ENCODE measurements at regions not wholly inside any gene's neighbourhood (a gene's known extent, or its start where the extent isn't known, plus 50 kb on each side); places are given as distances from the start of the nearest gene placed in this dataset.

DNA sequence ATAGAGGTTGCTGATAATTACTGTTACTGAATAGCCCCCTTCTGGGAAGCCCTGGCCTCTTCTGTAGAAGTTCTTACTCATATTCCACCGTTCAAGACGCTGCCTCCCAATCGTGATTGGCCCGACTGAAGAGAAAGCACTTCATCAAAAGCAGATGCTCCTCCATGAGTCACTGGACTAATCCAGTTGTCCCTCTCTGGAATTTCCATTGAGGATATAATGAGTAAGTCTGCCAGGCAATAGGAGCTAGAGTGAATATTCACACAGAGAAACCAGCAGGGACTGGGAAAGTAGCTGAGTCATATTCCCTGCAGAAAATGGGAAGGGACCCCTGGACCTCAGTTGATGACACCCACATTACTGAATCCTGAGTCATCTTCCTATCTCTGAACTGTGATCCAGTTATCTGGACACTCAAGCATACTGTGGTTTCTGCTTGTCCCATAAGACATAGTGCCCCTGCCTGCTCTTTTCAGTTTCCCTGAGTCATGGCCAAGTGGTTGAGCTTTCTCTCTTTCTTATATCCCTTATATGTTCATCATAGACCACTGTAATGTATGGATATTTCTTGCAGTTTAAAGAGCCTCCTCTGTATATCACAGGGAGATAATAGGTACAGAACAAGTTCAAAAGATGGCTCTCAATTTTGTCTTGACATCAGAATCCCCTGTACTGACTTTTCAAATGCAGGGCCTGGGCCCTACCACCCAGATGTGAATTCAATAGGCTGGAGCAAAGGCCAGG lies 151.2 kb upstream of the CDIN1 start (continued):
- TF ChIP-seq, protein P1, sequence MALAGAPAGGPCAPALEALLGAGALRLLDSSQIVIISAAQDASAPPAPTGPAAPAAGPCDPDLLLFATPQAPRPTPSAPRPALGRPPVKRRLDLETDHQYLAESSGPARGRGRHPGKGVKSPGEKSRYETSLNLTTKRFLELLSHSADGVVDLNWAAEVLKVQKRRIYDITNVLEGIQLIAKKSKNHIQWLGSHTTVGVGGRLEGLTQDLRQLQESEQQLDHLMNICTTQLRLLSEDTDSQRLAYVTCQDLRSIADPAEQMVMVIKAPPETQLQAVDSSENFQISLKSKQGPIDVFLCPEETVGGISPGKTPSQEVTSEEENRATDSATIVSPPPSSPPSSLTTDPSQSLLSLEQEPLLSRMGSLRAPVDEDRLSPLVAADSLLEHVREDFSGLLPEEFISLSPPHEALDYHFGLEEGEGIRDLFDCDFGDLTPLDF (CRISPR knock-in tag; IDR thresholded peaks at IDR 0.05) = no peak
- TF ChIP-seq ZNF699 (CRISPR knock-in tag; IDR thresholded peaks at IDR 0.05; ENCODE audit: insufficient replicate concordance) (no peak), SMARCB1 (IDR thresholded peaks at IDR 0.05; ENCODE audit: insufficient read length, low read depth) (peak; percentile 93), MECOM (CRISPR knock-in tag; IDR thresholded peaks at IDR 0.05) (peak; percentile 97), ZNF778 (CRISPR knock-in tag; IDR thresholded peaks at IDR 0.05) (no peak), ZBTB17 (CRISPR knock-in tag; IDR thresholded peaks at IDR 0.05) (no peak), CBFA2T3 (IDR thresholded peaks at IDR 0.05) (peak; percentile 93), PRMT5 (CRISPR knock-in tag; IDR thresholded peaks at IDR 0.05) (no peak), HDAC3 (IDR thresholded peaks at IDR 0.05; ENCODE audit: borderline replicate concordance, partially characterized antibody) (peak; percentile 76), GATAD2B (IDR thresholded peaks at IDR 0.05; ENCODE audit: borderline replicate concordance) (peak; percentile 88; the same call in 1 of the 2 replicates)
- TF ChIP-seq, protein P2, sequence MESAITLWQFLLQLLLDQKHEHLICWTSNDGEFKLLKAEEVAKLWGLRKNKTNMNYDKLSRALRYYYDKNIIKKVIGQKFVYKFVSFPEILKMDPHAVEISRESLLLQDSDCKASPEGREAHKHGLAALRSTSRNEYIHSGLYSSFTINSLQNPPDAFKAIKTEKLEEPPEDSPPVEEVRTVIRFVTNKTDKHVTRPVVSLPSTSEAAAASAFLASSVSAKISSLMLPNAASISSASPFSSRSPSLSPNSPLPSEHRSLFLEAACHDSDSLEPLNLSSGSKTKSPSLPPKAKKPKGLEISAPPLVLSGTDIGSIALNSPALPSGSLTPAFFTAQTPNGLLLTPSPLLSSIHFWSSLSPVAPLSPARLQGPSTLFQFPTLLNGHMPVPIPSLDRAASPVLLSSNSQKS (CRISPR knock-in tag; IDR thresholded peaks at IDR 0.05) = no peak
- TF ChIP-seq, protein P3, sequence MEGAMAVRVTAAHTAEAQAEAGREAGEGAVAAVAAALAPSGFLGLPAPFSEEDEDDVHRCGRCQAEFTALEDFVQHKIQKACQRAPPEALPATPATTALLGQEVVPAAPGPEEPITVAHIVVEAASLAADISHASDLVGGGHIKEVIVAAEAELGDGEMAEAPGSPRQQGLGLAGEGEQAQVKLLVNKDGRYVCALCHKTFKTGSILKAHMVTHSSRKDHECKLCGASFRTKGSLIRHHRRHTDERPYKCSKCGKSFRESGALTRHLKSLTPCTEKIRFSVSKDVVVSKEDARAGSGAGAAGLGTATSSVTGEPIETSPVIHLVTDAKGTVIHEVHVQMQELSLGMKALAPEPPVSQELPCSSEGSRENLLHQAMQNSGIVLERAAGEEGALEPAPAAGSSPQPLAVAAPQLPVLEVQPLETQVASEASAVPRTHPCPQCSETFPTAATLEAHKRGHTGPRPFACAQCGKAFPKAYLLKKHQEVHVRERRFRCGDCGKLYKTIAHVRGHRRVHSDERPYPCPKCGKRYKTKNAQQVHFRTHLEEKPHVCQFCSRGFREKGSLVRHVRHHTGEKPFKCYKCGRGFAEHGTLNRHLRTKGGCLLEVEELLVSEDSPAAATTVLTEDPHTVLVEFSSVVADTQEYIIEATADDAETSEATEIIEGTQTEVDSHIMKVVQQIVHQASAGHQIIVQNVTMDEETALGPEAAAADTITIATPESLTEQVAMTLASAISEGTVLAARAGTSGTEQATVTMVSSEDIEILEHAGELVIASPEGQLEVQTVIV (CRISPR knock-in tag; IDR thresholded peaks at IDR 0.05; ENCODE audit: borderline replicate concordance) = no peak
- TF ChIP-seq, protein P4, sequence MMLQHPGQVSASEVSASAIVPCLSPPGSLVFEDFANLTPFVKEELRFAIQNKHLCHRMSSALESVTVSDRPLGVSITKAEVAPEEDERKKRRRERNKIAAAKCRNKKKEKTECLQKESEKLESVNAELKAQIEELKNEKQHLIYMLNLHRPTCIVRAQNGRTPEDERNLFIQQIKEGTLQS (IDR thresholded peaks at IDR 0.05) = peak; percentile 99
- TF ChIP-seq, protein P4 (CRISPR knock-in tag; conservative IDR thresholded peaks at IDR 0.05) = no peak; the same call in 1 of the 2 replicates
- TF ChIP-seq, protein P5, sequence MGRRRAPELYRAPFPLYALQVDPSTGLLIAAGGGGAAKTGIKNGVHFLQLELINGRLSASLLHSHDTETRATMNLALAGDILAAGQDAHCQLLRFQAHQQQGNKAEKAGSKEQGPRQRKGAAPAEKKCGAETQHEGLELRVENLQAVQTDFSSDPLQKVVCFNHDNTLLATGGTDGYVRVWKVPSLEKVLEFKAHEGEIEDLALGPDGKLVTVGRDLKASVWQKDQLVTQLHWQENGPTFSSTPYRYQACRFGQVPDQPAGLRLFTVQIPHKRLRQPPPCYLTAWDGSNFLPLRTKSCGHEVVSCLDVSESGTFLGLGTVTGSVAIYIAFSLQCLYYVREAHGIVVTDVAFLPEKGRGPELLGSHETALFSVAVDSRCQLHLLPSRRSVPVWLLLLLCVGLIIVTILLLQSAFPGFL (CRISPR knock-in tag; IDR thresholded peaks at IDR 0.05) = no peak
- TF ChIP-seq, protein P6, sequence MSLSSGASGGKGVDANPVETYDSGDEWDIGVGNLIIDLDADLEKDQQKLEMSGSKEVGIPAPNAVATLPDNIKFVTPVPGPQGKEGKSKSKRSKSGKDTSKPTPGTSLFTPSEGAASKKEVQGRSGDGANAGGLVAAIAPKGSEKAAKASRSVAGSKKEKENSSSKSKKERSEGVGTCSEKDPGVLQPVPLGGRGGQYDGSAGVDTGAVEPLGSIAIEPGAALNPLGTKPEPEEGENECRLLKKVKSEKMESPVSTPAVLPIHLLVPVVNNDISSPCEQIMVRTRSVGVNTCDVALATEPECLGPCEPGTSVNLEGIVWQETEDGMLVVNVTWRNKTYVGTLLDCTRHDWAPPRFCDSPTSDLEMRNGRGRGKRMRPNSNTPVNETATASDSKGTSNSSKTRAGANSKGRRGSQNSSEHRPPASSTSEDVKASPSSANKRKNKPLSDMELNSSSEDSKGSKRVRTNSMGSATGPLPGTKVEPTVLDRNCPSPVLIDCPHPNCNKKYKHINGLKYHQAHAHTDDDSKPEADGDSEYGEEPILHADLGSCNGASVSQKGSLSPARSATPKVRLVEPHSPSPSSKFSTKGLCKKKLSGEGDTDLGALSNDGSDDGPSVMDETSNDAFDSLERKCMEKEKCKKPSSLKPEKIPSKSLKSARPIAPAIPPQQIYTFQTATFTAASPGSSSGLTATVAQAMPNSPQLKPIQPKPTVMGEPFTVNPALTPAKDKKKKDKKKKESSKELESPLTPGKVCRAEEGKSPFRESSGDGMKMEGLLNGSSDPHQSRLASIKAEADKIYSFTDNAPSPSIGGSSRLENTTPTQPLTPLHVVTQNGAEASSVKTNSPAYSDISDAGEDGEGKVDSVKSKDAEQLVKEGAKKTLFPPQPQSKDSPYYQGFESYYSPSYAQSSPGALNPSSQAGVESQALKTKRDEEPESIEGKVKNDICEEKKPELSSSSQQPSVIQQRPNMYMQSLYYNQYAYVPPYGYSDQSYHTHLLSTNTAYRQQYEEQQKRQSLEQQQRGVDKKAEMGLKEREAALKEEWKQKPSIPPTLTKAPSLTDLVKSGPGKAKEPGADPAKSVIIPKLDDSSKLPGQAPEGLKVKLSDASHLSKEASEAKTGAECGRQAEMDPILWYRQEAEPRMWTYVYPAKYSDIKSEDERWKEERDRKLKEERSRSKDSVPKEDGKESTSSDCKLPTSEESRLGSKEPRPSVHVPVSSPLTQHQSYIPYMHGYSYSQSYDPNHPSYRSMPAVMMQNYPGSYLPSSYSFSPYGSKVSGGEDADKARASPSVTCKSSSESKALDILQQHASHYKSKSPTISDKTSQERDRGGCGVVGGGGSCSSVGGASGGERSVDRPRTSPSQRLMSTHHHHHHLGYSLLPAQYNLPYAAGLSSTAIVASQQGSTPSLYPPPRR (CRISPR knock-in tag; IDR thresholded peaks at IDR 0.05; ENCODE audit: borderline replicate concordance) = no peak
